ENCODE measurements at regions not wholly inside any gene's neighbourhood (a gene's known extent, or its start where the extent isn't known, plus 50 kb on each side); places are given as distances from the start of the nearest gene placed in this dataset.

- no peaks in the 10 kb centered on the region for H3K27me3 Mint-ChIP-seq
- H3K36me3 ChIP-seq (ENCODE audit: control insufficient read depth in 2 of 3, insufficient read depth in 3 of 3, low read length in 3 of 3) = no peaks in the 10 kb centered on the region
These were observed 1496.8 kb downstream of the RPA4 start for GRCh38 chrX:98380556-98380955.

DNA sequence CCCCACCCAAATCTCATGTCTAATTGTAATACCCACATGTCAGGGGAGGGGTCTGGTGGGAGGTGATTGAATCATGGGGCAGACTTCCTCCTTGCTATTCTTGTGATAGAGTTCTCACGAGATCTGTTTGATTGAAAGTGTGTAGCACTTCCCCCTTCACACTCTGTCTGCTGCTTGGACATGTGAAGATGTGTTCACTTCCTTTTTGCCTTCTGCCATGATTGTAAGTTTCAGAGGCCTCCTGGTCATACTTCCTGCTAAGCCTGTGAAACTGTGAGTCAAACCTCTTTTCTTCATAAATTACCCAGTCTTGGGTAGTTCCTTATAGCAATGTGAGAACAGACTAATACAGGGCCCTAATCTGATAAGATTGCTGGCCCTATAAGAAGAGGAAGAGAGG is 1514.8 kb downstream of the RPA4 start:
- intact Hi-C loops (cut with micrococcal nuclease) = no loop called here
- H3K4me3 Mint-ChIP-seq = no peak overlapping the region
- ATAC-seq = no peak
- ChIA-PET POLR2A (no interaction called here), CTCF (no interaction called here)
- no peaks in the 10 kb centered on the region for H3K36me3 Mint-ChIP-seq
- no peak overlapping the region for H3K27ac ChIP-seq (ENCODE audit: low read depth, low read length)
- no peak overlapping the region for H3K27ac Mint-ChIP-seq
- H3K9me3 Mint-ChIP-seq = peaks cover 0 to 6% (median 0%) of the 10 kb centered on the region in 11 donors
- H3K27me3 Mint-ChIP-seq = peaks cover 0 to 3% (median 0%) of the 10 kb centered on the region in 5 donors
- no peaks in the 10 kb centered on the region for H3K9me3 ChIP-seq (ENCODE audit: control insufficient read depth in 2 of 3, low read length in 3 of 3)
- H3K36me3 ChIP-seq (ENCODE audit: control insufficient read depth in 2 of 3, insufficient read depth in 3 of 3, low read length in 3 of 3) = no peaks in the 10 kb centered on the region
- H3K4me3 ChIP-seq (ENCODE audit: low read length) = no peak overlapping the region
- no peaks in the 10 kb centered on the region for H3K27me3 ChIP-seq (ENCODE audit: control insufficient read depth in 2 of 2, insufficient read depth in 2 of 2, low read length in 2 of 2)
- no peaks in the 10 kb centered on the region for H3K4me1 Mint-ChIP-seq
- no peaks in the 10 kb centered on the region for H3K4me1 ChIP-seq (ENCODE audit: control insufficient read depth in 2 of 2, insufficient read depth in 2 of 2, low read length in 2 of 2)
- no peak for DNase-seq

More at GRCh38 chrX:98380556-98380955, 1496.8 kb downstream of the RPA4 start:
- ChIA-PET POLR2A (no interaction called here), CTCF (no interaction called here)
- no peaks in the 10 kb centered on the region for H3K9me3 ChIP-seq (ENCODE audit: control insufficient read depth in 2 of 3, low read length in 3 of 3)
- Mint-ChIP-seq H3K4me3 (no peak overlapping the region), H3K36me3 (no peaks in the 10 kb centered on the region), H3K27ac (no peak overlapping the region), H3K4me1 (no peaks in the 10 kb centered on the region), H3K9me3 (peaks cover 0 to 20% (median 3%) of the 10 kb centered on the region in 11 donors)
- H3K27ac ChIP-seq (ENCODE audit: low read depth, low read length) = no peak overlapping the region
- DNase-seq (no peak), ATAC-seq (no peak)
- H3K4me1 ChIP-seq (ENCODE audit: control insufficient read depth in 2 of 2, insufficient read depth in 2 of 2, low read length in 2 of 2) = no peaks in the 10 kb centered on the region
- no peaks in the 10 kb centered on the region for H3K27me3 ChIP-seq (ENCODE audit: control insufficient read depth in 2 of 2, insufficient read depth in 2 of 2, low read length in 2 of 2)
- intact Hi-C loops (cut with micrococcal nuclease) = no loop called here
- no peak overlapping the region for H3K4me3 ChIP-seq (ENCODE audit: low read length)

DNA sequence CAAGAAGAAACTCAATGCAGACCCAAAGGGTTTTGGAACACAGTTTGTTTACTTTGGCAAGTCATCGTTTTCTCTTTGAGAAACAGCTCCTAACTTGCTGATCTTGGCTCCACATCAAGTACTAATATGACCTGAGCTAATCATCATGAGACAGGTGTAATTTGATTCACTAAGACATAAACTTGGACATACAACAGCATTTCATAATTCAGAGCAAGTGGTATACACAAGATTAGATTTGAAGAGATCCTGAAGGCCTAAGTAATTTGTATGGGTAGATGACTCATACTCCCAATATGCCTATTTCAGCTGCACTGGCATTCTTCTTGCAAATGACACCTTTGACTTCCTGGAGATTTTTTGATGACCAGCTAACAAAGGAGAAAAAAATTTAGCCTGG is 1521.7 kb downstream of the RPA4 start:
- no peak for ATAC-seq
- H3K27me3 Mint-ChIP-seq = peaks cover 0 to 3% (median 0%) of the 10 kb centered on the region in 5 donors
- H3K4me3 Mint-ChIP-seq = no peak overlapping the region
- Histone ChIP-seq H3K4me3 (ENCODE audit: low read length) (no peak overlapping the region), H3K36me3 (ENCODE audit: control insufficient read depth in 2 of 3, insufficient read depth in 3 of 3, low read length in 3 of 3) (no peaks in the 10 kb centered on the region), H3K27ac (ENCODE audit: low read depth, low read length) (no peak overlapping the region), H3K4me1 (ENCODE audit: control insufficient read depth in 2 of 2, insufficient read depth in 2 of 2, low read length in 2 of 2) (no peaks in the 10 kb centered on the region), H3K27me3 (ENCODE audit: control insufficient read depth in 2 of 2, insufficient read depth in 2 of 2, low read length in 2 of 2) (no peaks in the 10 kb centered on the region), H3K9me3 (ENCODE audit: control insufficient read depth in 2 of 3, low read length in 3 of 3) (no peaks in the 10 kb centered on the region)
- H3K4me1 Mint-ChIP-seq = no peaks in the 10 kb centered on the region
- intact Hi-C loops (cut with micrococcal nuclease) = no loop called here
- DNase-seq = no peak
- H3K9me3 Mint-ChIP-seq = peaks cover 0 to 4% (median 0%) of the 10 kb centered on the region in 11 donors
- CTCF ChIA-PET = no interaction called here
- no peaks in the 10 kb centered on the region for H3K36me3 Mint-ChIP-seq
- POLR2A ChIA-PET = no interaction called here
- no peak overlapping the region for H3K27ac Mint-ChIP-seq

DNA sequence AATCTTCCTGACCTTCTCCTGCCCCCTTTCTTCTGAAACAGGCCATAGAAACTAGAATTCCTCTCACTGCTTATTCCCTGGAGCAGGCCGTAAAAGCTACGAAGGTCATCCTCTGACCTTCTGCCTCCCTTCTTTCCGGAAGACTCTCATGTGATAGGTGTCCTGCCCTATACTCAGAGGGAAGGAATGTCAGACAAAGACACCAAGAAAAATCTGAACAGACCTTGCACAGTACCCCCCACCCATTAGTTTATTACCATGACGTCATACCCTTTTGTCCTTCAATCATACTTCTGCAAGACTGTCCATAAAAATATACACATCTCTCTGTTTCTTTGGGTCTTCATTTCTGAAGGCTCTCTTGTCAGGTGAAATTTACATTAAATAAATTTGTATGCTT is 1523.9 kb downstream of the RPA4 start:
- H3K9me3 Mint-ChIP-seq = peaks cover 0 to 2% (median 0%) of the 10 kb centered on the region in 11 donors
- H3K27ac Mint-ChIP-seq = no peak overlapping the region
- no peak overlapping the region for H3K4me3 Mint-ChIP-seq
- peaks cover 0 to 3% (median 0%) of the 10 kb centered on the region in 5 donors for H3K27me3 Mint-ChIP-seq
- H3K36me3 Mint-ChIP-seq = no peaks in the 10 kb centered on the region
- H3K27ac ChIP-seq (ENCODE audit: low read depth, low read length) = no peak overlapping the region
- POLR2A ChIA-PET = no interaction called here
- intact Hi-C loops (cut with micrococcal nuclease) = no loop called here
- CTCF ChIA-PET = no interaction called here
- no peaks in the 10 kb centered on the region for H3K4me1 Mint-ChIP-seq
- H3K9me3 ChIP-seq (ENCODE audit: control insufficient read depth in 2 of 3, low read length in 3 of 3) = no peaks in the 10 kb centered on the region
- DNase-seq (no peak), ATAC-seq (no peak)
- H3K36me3 ChIP-seq (ENCODE audit: control insufficient read depth in 2 of 3, insufficient read depth in 3 of 3, low read length in 3 of 3) = no peaks in the 10 kb centered on the region
- no peak overlapping the region for H3K4me3 ChIP-seq (ENCODE audit: low read length)
- H3K4me1 ChIP-seq (ENCODE audit: control insufficient read depth in 2 of 2, insufficient read depth in 2 of 2, low read length in 2 of 2) = no peaks in the 10 kb centered on the region
- H3K27me3 ChIP-seq (ENCODE audit: control insufficient read depth in 2 of 2, insufficient read depth in 2 of 2, low read length in 2 of 2) = no peaks in the 10 kb centered on the region

GRCh38 chrX:98409867-98410266 is 1526.2 kb downstream of the RPA4 start:
- ATAC-seq (no peak), DNase-seq (no peak)
- H3K27me3 ChIP-seq (ENCODE audit: control insufficient read depth in 2 of 2, insufficient read depth in 2 of 2, low read length in 2 of 2) = no peaks in the 10 kb centered on the region
- Mint-ChIP-seq H3K4me3 (no peak overlapping the region), H3K4me1 (no peaks in the 10 kb centered on the region), H3K27ac (no peak overlapping the region), H3K27me3 (no peaks in the 10 kb centered on the region), H3K36me3 (no peaks in the 10 kb centered on the region), H3K9me3 (peaks cover 0 to 2% (median 0%) of the 10 kb centered on the region in 11 donors)
- H3K4me3 ChIP-seq (ENCODE audit: low read length) = no peak overlapping the region
- H3K4me1 ChIP-seq (ENCODE audit: control insufficient read depth in 2 of 2, insufficient read depth in 2 of 2, low read length in 2 of 2) = no peaks in the 10 kb centered on the region
- ChIA-PET POLR2A (no interaction called here), CTCF (no interaction called here)
- H3K36me3 ChIP-seq (ENCODE audit: control insufficient read depth in 2 of 3, insufficient read depth in 3 of 3, low read length in 3 of 3) = no peaks in the 10 kb centered on the region
- H3K27ac ChIP-seq (ENCODE audit: low read depth, low read length) = no peak overlapping the region
- intact Hi-C loops (cut with micrococcal nuclease) = no loop called here
- H3K9me3 ChIP-seq (ENCODE audit: control insufficient read depth in 2 of 3, low read length in 3 of 3) = no peaks in the 10 kb centered on the region

DNA sequence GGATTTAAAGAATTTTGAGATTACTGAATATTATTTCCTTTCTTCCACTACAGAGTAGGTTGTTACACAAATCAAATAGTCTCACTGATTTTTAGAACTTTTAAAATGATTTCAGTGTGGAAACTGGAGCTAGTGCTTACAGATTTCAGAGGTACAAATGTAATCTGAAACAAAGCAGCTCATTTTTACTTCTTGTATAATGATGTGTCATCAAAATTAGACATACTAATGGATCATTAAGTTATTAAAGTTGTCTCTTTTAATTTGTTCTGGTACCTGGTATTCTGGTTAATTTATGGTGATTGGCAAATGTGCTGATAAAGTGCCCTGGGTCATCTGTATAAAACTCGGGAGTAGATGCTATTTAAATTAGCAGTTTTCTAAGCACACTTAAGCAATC is 1528.3 kb downstream of the RPA4 start:
- Histone ChIP-seq H3K9me3 (ENCODE audit: control insufficient read depth in 2 of 3, low read length in 3 of 3) (no peaks in the 10 kb centered on the region), H3K27me3 (ENCODE audit: control insufficient read depth in 2 of 2, insufficient read depth in 2 of 2, low read length in 2 of 2) (no peaks in the 10 kb centered on the region), H3K36me3 (ENCODE audit: control insufficient read depth in 2 of 3, insufficient read depth in 3 of 3, low read length in 3 of 3) (no peaks in the 10 kb centered on the region), H3K4me1 (ENCODE audit: control insufficient read depth in 2 of 2, insufficient read depth in 2 of 2, low read length in 2 of 2) (no peaks in the 10 kb centered on the region), H3K4me3 (ENCODE audit: low read length) (no peak overlapping the region), H3K27ac (ENCODE audit: low read depth, low read length) (no peak overlapping the region)
- CTCF ChIA-PET = no interaction called here
- intact Hi-C loops (cut with micrococcal nuclease) = no loop called here
- Mint-ChIP-seq H3K27me3 (no peaks in the 10 kb centered on the region), H3K4me3 (no peak overlapping the region), H3K9me3 (peaks cover 0 to 2% (median 0%) of the 10 kb centered on the region in 11 donors), H3K36me3 (no peaks in the 10 kb centered on the region), H3K27ac (no peak overlapping the region), H3K4me1 (no peaks in the 10 kb centered on the region)
- DNase-seq (no peak), ATAC-seq (no peak)
- POLR2A ChIA-PET = no interaction called here

GRCh38 chrX:98422536-98422935 is 1538.8 kb downstream of the RPA4 start:
- Mint-ChIP-seq H3K4me3 (no peak overlapping the region), H3K36me3 (no peaks in the 10 kb centered on the region), H3K4me1 (no peaks in the 10 kb centered on the region), H3K27ac (no peak overlapping the region), H3K9me3 (peaks cover 0 to 2% (median 0%) of the 10 kb centered on the region in 11 donors), H3K27me3 (no peaks in the 10 kb centered on the region)
- intact Hi-C loops (cut with micrococcal nuclease) = no loop called here
- H3K4me1 ChIP-seq (ENCODE audit: control insufficient read depth in 2 of 2, insufficient read depth in 2 of 2, low read length in 2 of 2) = no peaks in the 10 kb centered on the region
- H3K27me3 ChIP-seq (ENCODE audit: control insufficient read depth in 2 of 2, insufficient read depth in 2 of 2, low read length in 2 of 2) = no peaks in the 10 kb centered on the region
- H3K27ac ChIP-seq (ENCODE audit: low read depth, low read length) = no peak overlapping the region
- no peaks in the 10 kb centered on the region for H3K36me3 ChIP-seq (ENCODE audit: control insufficient read depth in 2 of 3, insufficient read depth in 3 of 3, low read length in 3 of 3)
- ChIA-PET CTCF (no interaction called here), POLR2A (no interaction called here)
- DNase-seq = no peak
- no peak overlapping the region for H3K4me3 ChIP-seq (ENCODE audit: low read length)
- no peaks in the 10 kb centered on the region for H3K9me3 ChIP-seq (ENCODE audit: control insufficient read depth in 2 of 3, low read length in 3 of 3)
- no peak for ATAC-seq

Measured in naive thymus-derived CD4-positive, alpha-beta T cell (primary cell).